Activated naive CD4-positive, alpha-beta T cell treated with anti-CD3 and anti-CD28 coated beads for 36 hours (primary cell): ENCODE measurements at regions not wholly inside any gene's neighbourhood (a gene's known extent, or its start where the extent isn't known, plus 50 kb on each side); places are given as distances from the start of the nearest gene placed in this dataset.
"Not testable (repeated sequence)": the region's sequence is repeated elsewhere in the genome, so short reads cannot be mapped to it uniquely, and the experiment has no call there.

Experiments
- CTCF ChIA-PET: fragments of 350-600 bp; sonication (Branson Sonifier 250); formaldehyde crosslinking; loops from one replicate; lab custom pipeline; 2021; ENCODE audit warnings: antibody characterized with exemption; lab: Charles Lee
- DNase-seq: peaks from one replicate; pipeline ENCODE4 v3.0.0-alpha.2; 2020
- H3K27ac Mint-ChIP-seq: one replicate; pipeline ENCODE4 v1.8.0; 2021; ENCODE audit warnings: mild to moderate bottlenecking, mixed read lengths
- H3K27me3 Mint-ChIP-seq: one replicate; pipeline ENCODE4 v1.8.0; 2021; ENCODE audit warnings: low read depth, mixed read lengths
- H3K36me3 Mint-ChIP-seq: one replicate; pipeline ENCODE4 v1.8.0; 2021; ENCODE audit warnings: low read depth, mixed read lengths
- H3K4me1 Mint-ChIP-seq: one replicate; pipeline ENCODE4 v1.8.0; 2021; ENCODE audit warnings: low read depth, mixed read lengths
- H3K4me3 Mint-ChIP-seq: one replicate; pipeline ENCODE4 v1.8.0; 2021; ENCODE audit warnings: mild to moderate bottlenecking, moderate library complexity, mixed read lengths
- H3K9me3 Mint-ChIP-seq: one replicate; pipeline ENCODE4 v1.8.0; 2021; ENCODE audit warnings: mixed read lengths
- intact Hi-C: fragments of 100-400 bp; cut with micrococcal nuclease; formaldehyde crosslinking; loops from one replicate; pipeline ENCODE4 v1.15.1; 2023

- peak; percentile 92 for DNase-seq
- Mint-ChIP-seq H3K4me3 (peak overlapping the region; percentile 93), H3K27ac (peak overlapping the region; percentile 91), H3K4me1 (peaks cover 16% of the 10 kb centered on the region)
- H3K27me3 Mint-ChIP-seq, H3K9me3 Mint-ChIP-seq, H3K36me3 Mint-ChIP-seq: not testable (repeated sequence)
- CTCF ChIA-PET, result interaction anchor here (1.1 kb wide), 1 partner anchor 212 kb away, joined by 3 read pairs; no protein-coding TSS in a partner anchor
- intact Hi-C loops, result loop anchor here (5.0 to 10.0 kb wide), 2 partner anchors 167 to 259 kb away; no protein-coding TSS in a partner anchor
Measured at GRCh38 chr12:9447791-9448614, 159.7 kb downstream of the KLRB1 start.

GRCh38 chr12:9446883-9447761 is 160.6 kb downstream of the KLRB1 start:
- CTCF ChIA-PET, H3K27me3 Mint-ChIP-seq, H3K36me3 Mint-ChIP-seq, H3K9me3 Mint-ChIP-seq: not testable (repeated sequence)
- DNase-seq, result peak; percentile 18
- Mint-ChIP-seq H3K27ac (peak overlapping the region; percentile 41), H3K4me3 (peak overlapping the region; percentile 93), H3K4me1 (peaks cover 16% of the 10 kb centered on the region)
- intact Hi-C loops, result loop anchor here (5.0 to 10.0 kb wide), 2 partner anchors 168 to 260 kb away; no protein-coding TSS in a partner anchor

- DNase-seq, H3K4me1 Mint-ChIP-seq, H3K27me3 Mint-ChIP-seq, H3K27ac Mint-ChIP-seq, H3K4me3 Mint-ChIP-seq, H3K9me3 Mint-ChIP-seq, H3K36me3 Mint-ChIP-seq, CTCF ChIA-PET: not testable (repeated sequence)
- intact Hi-C loops, result loop anchor here (10.0 kb wide), 1 partner anchor 174 kb away; no protein-coding TSS in a partner anchor
Measured at GRCh38 chr12:9440428-9440827, 167.3 kb downstream of the KLRB1 start.

- H3K4me1 Mint-ChIP-seq, H3K9me3 Mint-ChIP-seq, H3K27ac Mint-ChIP-seq, H3K27me3 Mint-ChIP-seq, CTCF ChIA-PET, H3K4me3 Mint-ChIP-seq, H3K36me3 Mint-ChIP-seq, intact Hi-C loops: not testable (repeated sequence)
- DNase-seq, result peak; percentile 29
Measured at GRCh38 chr12:9435682-9436081, 172.0 kb downstream of the KLRB1 start.

- H3K36me3 Mint-ChIP-seq, H3K27ac Mint-ChIP-seq, CTCF ChIA-PET, H3K27me3 Mint-ChIP-seq, intact Hi-C loops, H3K4me3 Mint-ChIP-seq, DNase-seq, H3K4me1 Mint-ChIP-seq, H3K9me3 Mint-ChIP-seq: not testable (repeated sequence)
Measured at GRCh38 chr12:9430385-9430784, 177.3 kb downstream of the KLRB1 start.

- H3K27me3 Mint-ChIP-seq, CTCF ChIA-PET, intact Hi-C loops, H3K27ac Mint-ChIP-seq, DNase-seq, H3K4me3 Mint-ChIP-seq, H3K9me3 Mint-ChIP-seq, H3K4me1 Mint-ChIP-seq: not testable (repeated sequence)
- peaks cover 11% of the 10 kb centered on the region for H3K36me3 Mint-ChIP-seq
Measured at GRCh38 chr12:9428856-9429255, 178.9 kb downstream of the KLRB1 start.

- CTCF ChIA-PET, H3K4me3 Mint-ChIP-seq: not testable (repeated sequence)
- H3K36me3 Mint-ChIP-seq, result peaks cover 13% of the 10 kb centered on the region
Measured at GRCh38 chr12:9425429-9425828, 182.3 kb downstream of the KLRB1 start.

GRCh38 chr12:9424175-9424740 is 183.5 kb downstream of the KLRB1 start:
- intact Hi-C loops, CTCF ChIA-PET, H3K27ac Mint-ChIP-seq, H3K4me3 Mint-ChIP-seq, H3K27me3 Mint-ChIP-seq, DNase-seq, H3K4me1 Mint-ChIP-seq, H3K9me3 Mint-ChIP-seq: not testable (repeated sequence)
- peaks cover 13% of the 10 kb centered on the region for H3K36me3 Mint-ChIP-seq

More at GRCh38 chr12:9425429-9425828, 182.3 kb downstream of the KLRB1 start:
- H3K27me3 Mint-ChIP-seq, DNase-seq, H3K4me1 Mint-ChIP-seq, intact Hi-C loops, H3K27ac Mint-ChIP-seq, H3K9me3 Mint-ChIP-seq: not testable (repeated sequence)

GRCh38 chr12:9422689-9423088 is 185.0 kb downstream of the KLRB1 start:
- peaks cover 13% of the 10 kb centered on the region for H3K36me3 Mint-ChIP-seq
- H3K27me3 Mint-ChIP-seq, CTCF ChIA-PET, intact Hi-C loops, H3K27ac Mint-ChIP-seq, DNase-seq, H3K9me3 Mint-ChIP-seq, H3K4me1 Mint-ChIP-seq, H3K4me3 Mint-ChIP-seq: not testable (repeated sequence)

GRCh38 chr12:9421520-9422086 is 186.1 kb downstream of the KLRB1 start:
- H3K4me1 Mint-ChIP-seq, DNase-seq, H3K27ac Mint-ChIP-seq, H3K4me3 Mint-ChIP-seq, CTCF ChIA-PET, H3K9me3 Mint-ChIP-seq, intact Hi-C loops, H3K27me3 Mint-ChIP-seq: not testable (repeated sequence)
- peaks cover 11% of the 10 kb centered on the region for H3K36me3 Mint-ChIP-seq

- H3K9me3 Mint-ChIP-seq, intact Hi-C loops, H3K36me3 Mint-ChIP-seq, DNase-seq, H3K27ac Mint-ChIP-seq, H3K4me3 Mint-ChIP-seq, H3K27me3 Mint-ChIP-seq, CTCF ChIA-PET, H3K4me1 Mint-ChIP-seq: not testable (repeated sequence)
Measured at GRCh38 chr12:9420817-9421519, 186.7 kb downstream of the KLRB1 start.

- CTCF ChIA-PET, H3K9me3 Mint-ChIP-seq, H3K4me3 Mint-ChIP-seq: not testable (repeated sequence)
Measured at GRCh38 chr12:9418669-9419041, 189.1 kb downstream of the KLRB1 start.

More at GRCh38 chr12:9418669-9419041, 189.1 kb downstream of the KLRB1 start:
- DNase-seq, H3K27me3 Mint-ChIP-seq, H3K27ac Mint-ChIP-seq, H3K4me1 Mint-ChIP-seq, H3K36me3 Mint-ChIP-seq, intact Hi-C loops: not testable (repeated sequence)
